GM03348 (cell line): ENCODE measurements at regions not wholly inside any gene's neighbourhood (a gene's known extent, or its start where the extent isn't known, plus 50 kb on each side); places are given as distances from the start of the nearest gene placed in this dataset.

Experiments used
- DNase-seq: peaks from one replicate; pipeline ENCODE4 v3.0.0; 2012; ENCODE audit warnings: low spot score

DNA sequence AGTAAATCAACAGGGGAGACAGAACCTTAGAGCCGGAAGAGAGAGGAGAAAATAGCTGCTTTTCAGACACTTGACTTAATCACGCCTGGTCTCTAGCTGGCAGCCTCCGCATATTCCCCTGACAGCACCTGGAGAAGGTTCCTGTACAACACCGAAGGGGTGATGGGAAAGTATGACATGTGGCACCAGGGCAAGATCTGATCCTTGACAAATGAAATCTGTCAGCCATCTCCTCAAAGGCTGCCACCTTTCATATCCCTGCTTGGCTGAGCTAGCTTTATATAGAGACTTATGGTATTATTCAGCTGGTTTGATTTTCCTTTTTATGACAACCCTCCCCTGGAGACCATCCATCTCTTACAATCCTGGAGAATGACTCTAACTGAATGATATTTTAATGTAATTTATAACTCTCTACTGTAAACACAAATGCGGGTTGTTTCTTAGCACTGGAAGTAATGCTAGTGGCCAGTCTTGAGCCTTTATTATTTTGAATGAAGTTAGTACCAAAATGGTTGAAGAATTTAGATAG lies 1205.3 kb upstream of the CDH8 start:
- no peak for DNase-seq

- DNase-seq, result no peak
Measured at GRCh38 chr16:63239065-63239570, 1202.9 kb upstream of the CDH8 start.

DNA sequence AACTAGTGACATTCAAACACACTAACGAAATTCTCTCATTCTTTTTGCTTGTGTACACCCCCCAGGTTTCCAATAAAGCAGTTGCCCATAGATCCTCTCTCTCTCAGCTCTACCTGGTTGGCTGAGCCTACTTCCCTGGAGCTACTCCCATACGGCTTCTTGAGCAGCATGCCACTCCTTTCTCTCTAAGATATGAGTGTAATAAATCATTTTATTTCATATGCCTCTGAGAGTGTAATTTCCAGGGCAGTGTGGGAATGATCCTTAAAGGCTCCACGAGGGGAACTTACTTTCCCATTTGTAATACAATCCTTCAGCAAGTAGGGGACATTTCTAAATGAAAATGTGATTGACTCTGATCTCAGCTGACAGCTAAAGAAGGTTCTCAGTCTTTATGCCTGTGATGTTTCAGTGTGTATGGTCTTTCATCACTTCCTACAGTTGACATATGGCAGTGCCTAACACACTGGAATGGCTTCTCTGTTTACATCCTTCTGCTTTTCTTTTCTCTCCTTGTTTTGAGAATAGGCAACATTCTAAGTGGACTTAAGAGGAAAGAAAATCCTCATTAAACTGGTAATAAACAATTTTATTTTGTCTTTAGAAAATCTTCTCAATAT lies 1194.3 kb upstream of the CDH8 start:
- DNase-seq, result no peak

DNA sequence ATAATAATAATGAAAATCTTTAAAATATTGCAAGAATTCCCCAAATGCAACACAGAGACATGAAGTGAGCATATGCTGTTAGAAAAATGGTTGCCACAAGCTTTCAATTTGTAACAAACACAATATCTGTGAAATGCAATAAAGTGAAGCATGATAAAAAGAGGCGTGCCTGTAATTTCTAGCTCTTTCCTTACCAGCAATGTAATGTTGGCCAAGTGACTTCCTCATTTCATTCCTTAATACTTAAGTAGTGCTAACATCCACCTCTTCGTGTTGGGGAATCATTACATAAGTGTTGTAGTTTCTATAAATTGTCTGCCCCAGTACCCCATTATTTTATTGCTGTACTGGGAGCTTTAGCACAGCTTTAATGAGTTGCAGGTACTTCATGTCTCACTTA lies 1192.0 kb upstream of the CDH8 start:
- DNase-seq, result no peak

GRCh38 chr16:63223851-63224250 lies 1187.6 kb upstream of the CDH8 start:
- no peak for DNase-seq

DNA sequence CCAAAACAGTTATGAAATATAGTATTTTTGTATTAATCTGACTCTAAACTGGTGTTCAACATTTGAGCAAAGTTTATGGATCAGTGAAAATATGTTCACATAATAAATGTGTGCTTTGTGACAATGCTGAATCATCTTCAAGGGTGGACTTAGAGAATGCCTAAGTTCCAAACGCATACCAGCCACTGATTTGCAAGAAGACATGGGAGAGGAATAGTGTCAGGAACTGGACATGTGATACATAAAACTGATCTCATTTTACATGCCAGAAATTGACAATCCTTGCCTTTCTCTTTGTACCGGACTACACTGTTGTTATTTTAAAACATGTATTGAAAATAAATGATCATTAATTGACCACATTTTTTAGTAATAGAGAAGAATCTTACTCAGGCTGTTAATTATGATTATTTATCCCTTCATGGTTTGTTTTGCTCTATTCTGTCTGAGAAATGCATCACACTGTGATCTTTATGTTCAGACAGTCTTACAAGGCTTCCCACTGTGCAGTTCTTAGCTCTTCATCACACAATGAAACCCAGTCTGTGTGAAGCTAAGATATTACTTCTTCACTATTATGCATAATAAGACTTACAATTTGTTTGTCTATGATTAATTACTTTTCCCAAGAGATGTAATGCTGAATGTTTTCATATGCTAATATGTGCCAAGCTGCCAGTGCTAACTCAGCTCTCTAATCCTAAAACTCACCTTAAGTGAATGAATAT lies 1180.6 kb upstream of the CDH8 start:
- DNase-seq, result no peak

DNA sequence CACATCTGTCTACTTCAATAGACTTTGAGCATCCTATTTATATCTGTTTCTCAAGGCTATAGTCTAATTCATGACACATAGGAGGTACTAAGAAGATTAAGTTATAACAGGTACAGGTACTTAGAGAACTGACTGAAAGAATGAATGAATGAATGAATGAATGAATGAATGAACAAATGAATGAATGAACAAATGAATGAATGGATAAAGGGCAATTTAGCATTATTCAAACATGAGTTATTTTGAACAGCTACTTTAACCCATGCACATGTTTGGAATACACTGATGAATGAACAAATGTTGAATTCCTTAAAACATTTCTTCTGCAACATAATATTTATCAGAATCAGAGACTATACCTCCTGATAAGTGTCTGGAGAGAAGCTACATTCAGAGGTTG lies 1165.6 kb upstream of the CDH8 start:
- DNase-seq, result no peak

- DNase-seq, result no peak
Measured at GRCh38 chr16:63200940-63201339, 1164.7 kb upstream of the CDH8 start.

- no peak for DNase-seq
Measured at GRCh38 chr16:63195336-63195735, 1159.1 kb upstream of the CDH8 start.

DNA sequence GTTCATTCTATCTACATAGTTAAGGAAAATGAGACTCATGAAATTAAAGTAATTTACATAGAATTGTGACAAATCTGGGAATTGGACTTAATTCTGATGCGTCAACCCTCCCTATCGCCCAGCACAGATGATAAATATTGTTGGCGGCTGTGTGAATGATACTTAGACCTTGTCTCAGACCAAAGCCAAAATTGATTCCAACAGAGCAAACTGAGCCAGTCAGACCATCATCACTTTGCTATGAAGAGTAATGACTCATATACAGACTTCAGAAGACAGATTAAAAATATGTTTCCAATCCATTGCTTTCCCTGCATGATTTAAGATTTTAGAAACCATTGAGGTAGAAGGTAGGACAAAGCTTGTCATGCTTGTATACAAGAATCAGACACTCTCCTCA lies 1156.7 kb upstream of the CDH8 start:
- DNase-seq, result no peak

DNA sequence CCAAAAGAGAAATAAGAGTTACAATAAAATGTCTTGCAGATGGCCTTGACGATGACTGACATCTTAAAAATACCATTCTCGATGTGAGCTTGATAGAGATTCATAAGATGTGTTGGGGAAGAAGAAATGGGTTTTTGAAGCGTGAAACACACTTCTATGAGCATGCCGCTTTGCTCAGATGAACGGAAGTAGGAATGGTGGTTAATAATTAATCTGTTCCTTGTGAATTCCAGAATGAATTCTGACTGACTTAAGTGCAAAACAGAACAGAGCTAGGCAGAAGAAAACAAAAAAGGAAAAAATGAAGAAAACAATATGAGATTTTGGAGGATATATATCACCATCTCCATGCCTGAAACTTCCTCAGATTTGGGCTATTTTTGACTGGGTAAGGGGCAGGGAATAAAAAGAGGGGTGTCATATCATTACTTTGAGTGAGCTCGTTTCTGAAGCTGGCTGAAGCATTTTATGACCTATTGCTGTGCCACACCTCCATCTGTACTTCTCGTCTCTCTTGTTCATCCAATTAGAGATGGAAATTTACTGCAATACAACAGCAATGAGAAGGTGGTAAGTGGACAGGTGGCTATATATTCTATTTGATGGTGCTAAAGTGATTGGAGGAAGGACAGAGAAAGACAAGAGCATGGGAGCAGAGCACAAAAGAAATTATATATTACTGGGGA lies 1152.0 kb upstream of the CDH8 start:
- no peak for DNase-seq

- no peak for DNase-seq
Measured at GRCh38 chr16:63187638-63188037, 1151.4 kb upstream of the CDH8 start.

DNA sequence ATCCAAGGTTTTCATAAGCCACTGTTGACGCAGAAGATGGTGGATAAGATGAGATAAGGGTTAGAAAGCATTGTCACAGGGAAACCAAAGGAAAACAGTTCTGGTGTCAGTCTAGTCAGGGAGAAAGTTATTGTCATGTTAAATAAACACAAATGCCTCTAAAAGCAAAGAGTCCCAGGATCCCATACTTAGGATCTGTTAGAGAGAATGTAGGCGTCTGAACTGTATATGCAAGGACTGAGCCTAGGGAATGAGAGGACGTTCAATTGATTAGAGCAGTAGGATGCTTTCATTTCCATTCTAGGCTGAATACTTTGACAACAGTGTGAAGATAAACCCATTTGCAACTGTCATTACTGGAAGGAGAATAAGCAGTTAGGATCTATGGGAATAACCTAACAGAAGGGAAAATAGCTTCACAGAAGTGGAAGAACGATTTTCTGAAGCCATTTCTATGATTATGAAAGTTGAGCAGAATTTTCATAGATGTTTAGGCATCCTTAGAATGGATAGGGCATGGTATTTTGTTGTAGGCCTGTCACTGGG lies 1149.1 kb upstream of the CDH8 start:
- DNase-seq, result no peak

GRCh38 chr16:63183743-63184142 lies 1147.5 kb upstream of the CDH8 start:
- DNase-seq, result no peak

- DNase-seq, result no peak
Measured at GRCh38 chr16:63175313-63175712, 1139.1 kb upstream of the CDH8 start.

DNA sequence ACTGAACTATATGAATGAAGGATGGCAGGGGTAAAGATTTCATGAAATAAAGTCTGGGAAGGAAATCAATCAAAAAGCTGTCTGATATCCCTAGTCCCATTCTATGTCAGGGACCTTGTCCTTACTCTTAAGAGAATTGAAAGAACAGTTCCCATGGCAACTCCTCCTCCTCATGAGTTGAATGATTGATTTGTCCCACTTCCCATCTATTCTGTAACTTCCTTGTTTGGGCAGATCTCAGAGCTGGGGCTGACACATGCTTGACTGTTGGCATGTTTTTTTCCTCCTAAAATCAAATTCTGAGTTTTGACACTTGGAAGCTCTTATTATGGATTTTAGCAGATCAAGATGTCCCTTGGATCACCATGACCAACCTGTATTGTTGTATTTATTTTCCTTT lies 1138.6 kb upstream of the CDH8 start:
- DNase-seq, result no peak

DNA sequence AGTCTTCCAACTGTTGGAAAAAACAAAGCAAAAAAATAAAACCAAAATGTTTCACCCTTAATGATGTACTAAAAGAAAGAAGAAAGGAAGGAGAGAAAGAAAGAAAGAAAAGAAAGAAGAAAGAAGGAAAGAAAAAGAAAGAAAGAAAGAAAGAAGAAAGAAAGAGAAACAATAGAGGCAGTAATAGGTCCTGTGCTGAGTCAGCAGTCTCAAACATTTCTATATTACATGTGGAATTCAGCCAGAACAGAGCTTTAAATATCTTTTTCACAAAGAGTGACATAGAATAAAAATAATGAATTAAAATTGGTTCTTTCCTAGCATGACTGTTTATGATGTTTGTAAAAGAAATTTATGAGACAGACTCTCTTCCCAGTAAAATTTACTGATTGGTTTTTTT lies 1135.3 kb upstream of the CDH8 start:
- DNase-seq, result no peak

DNA sequence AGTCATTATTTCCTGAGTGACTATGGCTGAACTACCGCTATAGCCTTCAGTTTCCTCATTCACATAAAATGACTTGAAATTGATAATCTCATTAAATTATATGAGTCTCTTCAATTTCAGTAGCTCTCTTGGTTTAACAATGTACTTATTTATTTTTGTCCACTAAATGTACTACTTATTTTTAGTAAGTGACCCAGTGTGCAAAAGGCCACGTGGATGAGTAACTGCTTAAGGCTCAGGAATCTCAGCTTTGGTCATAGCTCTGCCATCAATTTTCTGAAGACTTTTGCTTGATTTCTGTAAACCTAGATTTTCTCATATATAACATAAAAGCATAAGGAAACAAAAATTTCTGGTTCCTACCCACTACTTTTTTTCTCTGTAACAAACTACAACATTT lies 1132.9 kb upstream of the CDH8 start:
- no peak for DNase-seq

DNA sequence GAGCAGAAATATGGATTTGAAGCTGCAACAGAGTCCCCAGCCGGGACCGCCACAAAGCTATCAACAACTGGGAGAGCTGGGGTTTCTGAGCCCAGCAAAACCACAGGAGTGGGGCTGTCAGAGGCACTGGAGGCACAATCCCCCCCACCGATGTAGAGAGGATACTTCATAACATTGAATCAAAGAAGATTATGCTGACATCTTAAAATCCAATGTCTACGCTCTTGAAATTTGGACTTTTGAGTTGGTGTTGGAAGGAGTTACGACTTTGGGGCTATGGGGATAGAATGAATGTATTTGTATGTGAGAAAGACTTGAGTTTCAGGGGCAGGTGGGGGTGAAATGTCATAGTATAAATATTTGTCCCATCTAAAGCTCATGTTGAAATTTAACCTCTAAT lies 1121.6 kb upstream of the CDH8 start:
- DNase-seq, result no peak

- no peak for DNase-seq
Measured at GRCh38 chr16:63146251-63146650, 1110.0 kb upstream of the CDH8 start.

GRCh38 chr16:63145411-63145810 lies 1109.2 kb upstream of the CDH8 start:
- DNase-seq, result no peak

DNA sequence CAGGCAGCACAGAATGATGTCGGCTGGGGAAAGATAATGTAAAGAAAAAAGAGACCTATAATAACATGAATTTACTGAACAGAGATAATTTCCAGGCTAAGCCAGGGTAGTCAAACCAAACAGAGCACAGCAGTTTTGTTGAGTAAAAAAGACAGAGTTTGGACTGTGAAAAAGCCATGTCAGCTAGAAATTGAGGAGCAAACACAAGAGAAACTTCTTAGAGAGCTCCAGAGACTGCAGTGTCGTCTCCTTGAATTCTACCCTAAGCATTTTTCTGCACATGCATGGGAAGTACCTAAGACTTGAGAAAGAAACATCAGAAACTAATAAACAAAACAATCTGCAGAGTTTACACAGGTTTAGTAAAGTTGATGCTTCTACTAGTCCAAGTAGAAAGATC lies 1098.8 kb upstream of the CDH8 start:
- DNase-seq, result no peak

- no peak for DNase-seq
Measured at GRCh38 chr16:63131503-63131902, 1095.3 kb upstream of the CDH8 start.
